ENCODE measurements at regions not wholly inside any gene's neighbourhood (a gene's known extent, or its start where the extent isn't known, plus 50 kb on each side); places are given as distances from the start of the nearest gene placed in this dataset.

- TF ChIP-seq CTCF (IDR thresholded peaks at IDR 0.05) = no peak
- no peak for TF ChIP-seq POLR2A (IDR thresholded peaks at IDR 0.05)
- no peak for TF ChIP-seq EP300 (IDR thresholded peaks at IDR 0.05)
Measured at GRCh38 chr5:120365656-120366446, 98.2 kb upstream of the PRR16 start.
